Body of pancreas (tissue), 4 donors: ENCODE measurements at regions not wholly inside any gene's neighbourhood (a gene's known extent, or its start where the extent isn't known, plus 50 kb on each side); places are given as distances from the start of the nearest gene placed in this dataset.

Experiments
- CTCF ChIP-seq, 7 experiments: fragments of 450-650 bp in 4 of 7; fragments of 200-600 bp in 3 of 7; sonication (generic) in 3 of 7; IDR thresholded peaks; one replicate each; pipeline ENCODE4 v1.5.1; 2016 to 2019; ENCODE audit warnings: antibody characterized with exemption in 7 of 7
- POLR2A ChIP-seq, 3 donors: fragments of 450-650 bp; IDR thresholded peaks; one replicate each; pipeline ENCODE4 v1.6.1; 2016; ENCODE audit warnings: antibody characterized with exemption in 3 of 3, mild to moderate bottlenecking in 2 of 3

GRCh38 chr5:122541388-122541787 lies 229.4 kb downstream of the SNCAIP start:
- no peak for TF ChIP-seq POLR2A (IDR thresholded peaks at IDR 0.05)
- no peak for TF ChIP-seq CTCF (IDR thresholded peaks at IDR 0.05)
